Nephron progenitor cell (in vitro differentiated cells): ENCODE measurements at regions not wholly inside any gene's neighbourhood (a gene's known extent, or its start where the extent isn't known, plus 50 kb on each side); places are given as distances from the start of the nearest gene placed in this dataset.
A peak's percentile ranks its signal among the peaks of the same experiment; 100 is the strongest.

Experiments
- DNase-seq: peaks from one replicate; pipeline ENCODE4 v3.0.0; 2021
- H3K27ac Mint-ChIP-seq: 2 replicates; pipeline ENCODE4 v1.8.0; 2021; ENCODE audit warnings: mild to moderate bottlenecking, moderate library complexity, mixed read lengths
- H3K27me3 Mint-ChIP-seq: 2 replicates; pipeline ENCODE4 v1.8.0; 2021; ENCODE audit warnings: mild to moderate bottlenecking, low read depth, mixed read lengths; ENCODE audit not compliant: poor library complexity
- H3K36me3 Mint-ChIP-seq: 2 replicates; pipeline ENCODE4 v1.8.0; 2021; ENCODE audit warnings: low read depth, mixed read lengths
- H3K4me1 Mint-ChIP-seq: 2 replicates; pipeline ENCODE4 v1.8.0; 2021; ENCODE audit warnings: mixed read lengths
- H3K4me3 Mint-ChIP-seq: 2 replicates; pipeline ENCODE4 v1.8.0; 2021; ENCODE audit warnings: mild to moderate bottlenecking, moderate library complexity, mixed read lengths
- H3K9me3 Mint-ChIP-seq: 2 replicates; pipeline ENCODE4 v1.8.0; 2021; ENCODE audit warnings: mild to moderate bottlenecking, moderate library complexity, mixed read lengths
- CTCF ChIP-seq: fragments of 200-600 bp; sonication (generic); IDR thresholded peaks from 2 replicates; pipeline ENCODE4 v1.5.0; 2021; ENCODE audit warnings: antibody characterized with exemption

GRCh38 chr18:22609642-22610041 lies 191.9 kb upstream of the CTAGE1 start:
- Mint-ChIP-seq H3K9me3 (no peaks in the 10 kb centered on the region), H3K27ac (no peak overlapping the region), H3K4me1 (peaks cover 49% of the 10 kb centered on the region), H3K4me3 (no peak overlapping the region), H3K36me3 (no peaks in the 10 kb centered on the region), H3K27me3 (peaks cover 15% of the 10 kb centered on the region)
- no peak for TF ChIP-seq CTCF
- no peak for DNase-seq

- Mint-ChIP-seq H3K9me3 (no peaks in the 10 kb centered on the region), H3K4me3 (no peak overlapping the region), H3K27me3 (peaks cover 14% of the 10 kb centered on the region), H3K36me3 (no peaks in the 10 kb centered on the region), H3K4me1 (peaks cover 27% of the 10 kb centered on the region), H3K27ac (peak overlapping the region; percentile 76)
- TF ChIP-seq CTCF, result no peak
- no peak for DNase-seq
Measured at GRCh38 chr18:22613058-22613690, 195.5 kb upstream of the CTAGE1 start.

GRCh38 chr18:22613788-22614187 lies 196.1 kb upstream of the CTAGE1 start:
- DNase-seq, result no peak
- Mint-ChIP-seq H3K9me3 (no peaks in the 10 kb centered on the region), H3K27me3 (peaks cover 14% of the 10 kb centered on the region), H3K4me1 (peaks cover 24% of the 10 kb centered on the region), H3K4me3 (no peak overlapping the region), H3K27ac (no peak overlapping the region), H3K36me3 (no peaks in the 10 kb centered on the region)
- TF ChIP-seq CTCF, result no peak

GRCh38 chr18:22623513-22623912 lies 205.8 kb upstream of the CTAGE1 start:
- DNase-seq, result no peak

GRCh38 chr18:22624176-22624575 lies 206.5 kb upstream of the CTAGE1 start:
- no peak for TF ChIP-seq CTCF
- Mint-ChIP-seq H3K36me3 (no peaks in the 10 kb centered on the region), H3K27ac (no peak overlapping the region), H3K27me3 (peaks cover 4% of the 10 kb centered on the region), H3K4me1 (no peaks in the 10 kb centered on the region), H3K4me3 (no peak overlapping the region), H3K9me3 (peaks cover 8% of the 10 kb centered on the region)
- no peak for DNase-seq

More at GRCh38 chr18:22623513-22623912, 205.8 kb upstream of the CTAGE1 start:
- no peak overlapping the region for H3K27ac Mint-ChIP-seq
- no peak overlapping the region for H3K4me3 Mint-ChIP-seq
- H3K9me3 Mint-ChIP-seq, result peaks cover 8% of the 10 kb centered on the region
- TF ChIP-seq CTCF, result no peak
- H3K4me1 Mint-ChIP-seq, result no peaks in the 10 kb centered on the region
- H3K27me3 Mint-ChIP-seq, result peaks cover 4% of the 10 kb centered on the region
- no peaks in the 10 kb centered on the region for H3K36me3 Mint-ChIP-seq

GRCh38 chr18:22625406-22625805 lies 207.7 kb upstream of the CTAGE1 start:
- no peak overlapping the region for H3K4me3 Mint-ChIP-seq
- TF ChIP-seq CTCF, result no peak
- H3K27ac Mint-ChIP-seq, result no peak overlapping the region
- H3K27me3 Mint-ChIP-seq, result peaks cover 4% of the 10 kb centered on the region
- no peaks in the 10 kb centered on the region for H3K36me3 Mint-ChIP-seq
- no peaks in the 10 kb centered on the region for H3K4me1 Mint-ChIP-seq
- DNase-seq, result no peak
- H3K9me3 Mint-ChIP-seq, result peaks cover 4% of the 10 kb centered on the region
